Pons (tissue), 1 donor: ENCODE measurements at regions not wholly inside any gene's neighbourhood (a gene's known extent, or its start where the extent isn't known, plus 50 kb on each side); places are given as distances from the start of the nearest gene placed in this dataset.

Experiments
- DNase-seq: peaks from one replicate; pipeline ENCODE4 v3.0.0-alpha.2; 2016; ENCODE audit warnings: low spot score

GRCh38 chr22:27175974-27176373 is 518.6 kb downstream of the MIAT start:
- no peak for DNase-seq

GRCh38 chr22:27179161-27179560 is 521.8 kb downstream of the MIAT start:
- DNase-seq, result no peak

GRCh38 chr22:27181537-27181936 is 524.1 kb downstream of the MIAT start:
- no peak for DNase-seq

- DNase-seq, result no peak
These were observed 526.1 kb downstream of the MIAT start for GRCh38 chr22:27183474-27183873.

- no peak for DNase-seq
These were observed 527.8 kb downstream of the MIAT start for GRCh38 chr22:27185099-27185709.

GRCh38 chr22:27185760-27186302 is 528.4 kb downstream of the MIAT start:
- DNase-seq, result no peak

- no peak for DNase-seq
These were observed 529.3 kb downstream of the MIAT start for GRCh38 chr22:27186643-27187042.

GRCh38 chr22:27192135-27192829 is 534.9 kb downstream of the MIAT start:
- DNase-seq, result no peak

GRCh38 chr22:27193215-27193614 is 535.8 kb downstream of the MIAT start:
- DNase-seq, result no peak

- no peak for DNase-seq
These were observed 536.2 kb downstream of the MIAT start for GRCh38 chr22:27193636-27194035.

- DNase-seq, result no peak
These were observed 536.8 kb downstream of the MIAT start for GRCh38 chr22:27194096-27194748.

GRCh38 chr22:27195094-27195493 is 537.7 kb downstream of the MIAT start:
- no peak for DNase-seq

- no peak for DNase-seq
These were observed 538.1 kb downstream of the MIAT start for GRCh38 chr22:27195494-27195893.

- no peak for DNase-seq
These were observed 539.2 kb downstream of the MIAT start for GRCh38 chr22:27196606-27197005.

GRCh38 chr22:27197052-27197451 is 539.7 kb downstream of the MIAT start:
- DNase-seq, result no peak

- no peak for DNase-seq
These were observed 540.2 kb downstream of the MIAT start for GRCh38 chr22:27197618-27198017.

- DNase-seq, result no peak
These were observed 541.2 kb downstream of the MIAT start for GRCh38 chr22:27198518-27199035.

- DNase-seq, result no peak
These were observed 542.0 kb downstream of the MIAT start for GRCh38 chr22:27199354-27199753.

GRCh38 chr22:27201276-27201675 is 543.9 kb downstream of the MIAT start:
- no peak for DNase-seq

GRCh38 chr22:27201741-27202140 is 544.4 kb downstream of the MIAT start:
- DNase-seq, result no peak

GRCh38 chr22:27203276-27203660 is 545.9 kb downstream of the MIAT start:
- no peak for DNase-seq

- DNase-seq, result no peak
These were observed 546.9 kb downstream of the MIAT start for GRCh38 chr22:27204280-27204679.

- no peak for DNase-seq
These were observed 547.4 kb downstream of the MIAT start for GRCh38 chr22:27204817-27205216.
